GM23338 (cell line): ENCODE measurements at regions not wholly inside any gene's neighbourhood (a gene's known extent, or its start where the extent isn't known, plus 50 kb on each side); places are given as distances from the start of the nearest gene placed in this dataset.

Experiments used
- ATAC-seq: fragments of 200-7000 bp; cut with Tn5 transposase; 3 replicates; pipeline ENCODE4 v1.9.1; 2020
- DNase-seq: peaks from one replicate; pipeline ENCODE4 v3.0.0-alpha.2; 2015; ENCODE audit warnings: low spot score
- H2AFZ ChIP-seq: fragments of 200-600 bp; sonication (generic); 2 replicates; pipeline ENCODE4 v1.8.0; 2016; ENCODE audit warnings: antibody characterized with exemption, mild to moderate bottlenecking, moderate library complexity
- H3F3A ChIP-seq: fragments of 200-600 bp; sonication (generic); replicated peaks from 2 replicates; pipeline ENCODE4 v1.8.0; 2017; ENCODE audit warnings: antibody characterized with exemption, mixed run types, low read depth
- H3K27ac ChIP-seq: fragments of 200-600 bp; sonication (generic); 2 replicates; pipeline ENCODE4 v1.6.1; 2016; ENCODE audit warnings: low read depth
- H3K27me3 ChIP-seq: fragments of 200-600 bp; sonication (generic); 2 replicates; pipeline ENCODE4 v1.8.0; 2016; ENCODE audit warnings: mild to moderate bottlenecking, mixed run types, moderate library complexity; ENCODE audit not compliant: insufficient read depth
- H3K36me3 ChIP-seq: fragments of 200-600 bp; sonication (generic); 2 replicates; pipeline ENCODE4 v1.8.0; 2016; ENCODE audit warnings: mild to moderate bottlenecking; ENCODE audit not compliant: insufficient read depth
- H3K4me1 ChIP-seq: fragments of 200-600 bp; sonication (generic); 2 replicates; pipeline ENCODE4 v1.8.0; 2016; ENCODE audit warnings: mild to moderate bottlenecking, moderate library complexity; ENCODE audit not compliant: insufficient read depth
- H3K4me2 ChIP-seq: fragments of 200-600 bp; sonication (generic); 2 replicates; pipeline ENCODE4 v1.7.1; 2017; ENCODE audit warnings: mixed run types
- H3K4me3 ChIP-seq: fragments of 200-600 bp; sonication (generic); 2 replicates; pipeline ENCODE4 v1.6.1; 2016; ENCODE audit warnings: mixed run types
- H3K79me2 ChIP-seq: fragments of 200-600 bp; sonication (generic); replicated peaks from 2 replicates; pipeline ENCODE4 v1.8.0; 2017; ENCODE audit warnings: mild to moderate bottlenecking; ENCODE audit not compliant: insufficient read depth
- H3K9me2 ChIP-seq: fragments of 200-600 bp; sonication (generic); 2 replicates; pipeline ENCODE4 v1.8.0; 2017; ENCODE audit not compliant: insufficient read depth
- H4K20me1 ChIP-seq: fragments of 200-600 bp; sonication (generic); replicated peaks from 2 replicates; pipeline ENCODE4 v1.8.0; 2017; ENCODE audit warnings: mild to moderate bottlenecking; ENCODE audit not compliant: insufficient read depth
- H3K27ac Mint-ChIP-seq: 2 replicates; pipeline ENCODE4 v1.8.0; 2020; ENCODE audit warnings: inconsistent platforms, mild to moderate bottlenecking, moderate library complexity, mixed read lengths
- H3K27me3 Mint-ChIP-seq: 3 replicates; pipeline ENCODE4 v1.8.0; 2022; ENCODE audit warnings: low read depth, mild to moderate bottlenecking, moderate library complexity, mixed read lengths, inconsistent platforms; ENCODE audit not compliant: insufficient read depth, poor library complexity
- H3K36me3 Mint-ChIP-seq: 3 replicates; pipeline ENCODE4 v1.8.0; 2021; ENCODE audit warnings: low read depth, mild to moderate bottlenecking, inconsistent platforms, moderate library complexity, mixed read lengths
- H3K4me1 Mint-ChIP-seq: 3 replicates; pipeline ENCODE4 v1.8.0; 2020; ENCODE audit warnings: mild to moderate bottlenecking, inconsistent platforms, mixed read lengths
- H3K4me3 Mint-ChIP-seq: 3 replicates; pipeline ENCODE4 v1.8.0; 2021; ENCODE audit warnings: moderate library complexity, mild to moderate bottlenecking, inconsistent platforms, mixed read lengths
- H3K9me3 Mint-ChIP-seq: 3 replicates; pipeline ENCODE4 v1.8.0; 2020; ENCODE audit warnings: moderate library complexity, mild to moderate bottlenecking, inconsistent platforms, mixed read lengths
- CTCF ChIP-seq, 2 experiments: fragments of 200-600 bp in 1 of 2; sonication (generic) in 1 of 2; conservative IDR thresholded peaks; 2 replicates each; pipeline versions ENCODE4 v1.5.1 to v1.6.1; 2016 to 2017; ENCODE audit warnings: antibody characterized with exemption in 2 of 2, low read depth in 2 of 2, mild to moderate bottlenecking in 2 of 2, moderate library complexity in 1 of 2
- EZH2 ChIP-seq: fragments of 200-600 bp; sonication (generic); IDR thresholded peaks from one replicate; pipeline ENCODE4 v1.8.0; 2017; ENCODE audit warnings: antibody characterized with exemption, mild to moderate bottlenecking, low read depth; ENCODE audit not compliant: unreplicated experiment
- EZH2phosphoT487 ChIP-seq: fragments of 200-600 bp; sonication (generic); IDR thresholded peaks from one replicate; pipeline ENCODE4 v1.8.1; 2018; ENCODE audit warnings: antibody characterized with exemption; ENCODE audit not compliant: unreplicated experiment
- JUNB ChIP-seq: IDR thresholded peaks from one replicate; pipeline ENCODE4 v1.6.1; 2016; ENCODE audit warnings: antibody characterized with exemption; ENCODE audit not compliant: unreplicated experiment
- NANOG ChIP-seq: IDR thresholded peaks from 2 replicates; pipeline ENCODE4 v1.6.1; 2016; ENCODE audit warnings: antibody characterized with exemption, borderline replicate concordance
- POLR2AphosphoS5 ChIP-seq: IDR thresholded peaks from 2 replicates; pipeline ENCODE4 v1.6.1; 2016; ENCODE audit warnings: antibody characterized with exemption, low read depth
- STAT1 ChIP-seq: IDR thresholded peaks from one replicate; pipeline ENCODE4 v1.6.1; 2016; ENCODE audit warnings: antibody characterized with exemption; ENCODE audit not compliant: unreplicated experiment
- ZNF462 ChIP-seq: fragments of 250-450 bp; sonication (Bioruptor Pico); IDR thresholded peaks from 2 replicates; pipeline ENCODE4 v1.5.0; 2020; ENCODE audit warnings: mild to moderate bottlenecking, moderate library complexity

- no peak for TF ChIP-seq ZNF462 (CRISPR knock-in tag)
These were observed 117.8 kb upstream of the SPRY1 start (continued) for GRCh38 chr4:123278755-123279154.

- no peaks in the 10 kb centered on the region for H3K9me3 Mint-ChIP-seq
- Histone ChIP-seq H3K4me3 (no peak overlapping the region), H3K9me2 (no peaks in the 10 kb centered on the region), H3K79me2 (no peaks in the 10 kb centered on the region), H3K36me3 (no peaks in the 10 kb centered on the region), H3F3A (no peaks in the 10 kb centered on the region), H3K27ac (no peak overlapping the region), H3K27me3 (no peaks in the 10 kb centered on the region), H4K20me1 (no peaks in the 10 kb centered on the region), H3K4me1 (no peaks in the 10 kb centered on the region), H2AFZ (no peak overlapping the region), H3K4me2 (no peak overlapping the region)
- no peak for DNase-seq
- H3K4me3 Mint-ChIP-seq = no peak overlapping the region
- no peak overlapping the region; the same call in 1 of the 2 replicates for H3K27ac Mint-ChIP-seq
- ATAC-seq = no peak
- no peaks in the 10 kb centered on the region; the same call in 2 of the 3 replicates for H3K36me3 Mint-ChIP-seq
- H3K27me3 Mint-ChIP-seq = peaks cover 2% of the 10 kb centered on the region
- TF ChIP-seq CTCF (conservative IDR thresholded peaks at IDR 0.05; ENCODE audit: low read depth in 2 of 2) (no peak), EZH2 (no peak), JUNB (no peak), EZH2phosphoT487 (no peak), POLR2AphosphoS5 (no peak), NANOG (no peak), ZNF462 (CRISPR knock-in tag) (no peak), STAT1 (no peak)
- no peaks in the 10 kb centered on the region; the same call in 2 of the 3 replicates for H3K4me1 Mint-ChIP-seq
These were observed 113.2 kb upstream of the SPRY1 start for GRCh38 chr4:123283371-123283895.
